Skin of body (tissue), 1 donor: ENCODE measurements at regions not wholly inside any gene's neighbourhood (a gene's known extent, or its start where the extent isn't known, plus 50 kb on each side); places are given as distances from the start of the nearest gene placed in this dataset.

Source experiments
- DNase-seq: peaks from one replicate; lab custom pipeline; 2025; lab: John Stamatoyannopoulos, UW

GRCh38 chr11:81444297-81444696 is 1289.4 kb downstream of the FAM181B start:
- no peak for DNase-seq

- no peak for DNase-seq
Observed at GRCh38 chr11:81432333-81432732, 1301.3 kb downstream of the FAM181B start.

- DNase-seq = no peak
Observed at GRCh38 chr11:81424822-81425221, 1308.8 kb downstream of the FAM181B start.

- no peak for DNase-seq
Observed at GRCh38 chr11:81422402-81422801, 1311.3 kb downstream of the FAM181B start.

- no peak for DNase-seq
Observed at GRCh38 chr11:81421251-81421860, 1312.3 kb downstream of the FAM181B start.

GRCh38 chr11:81420668-81421250 is 1312.9 kb downstream of the FAM181B start:
- no peak for DNase-seq

GRCh38 chr11:81397316-81397715 is 1336.3 kb downstream of the FAM181B start:
- DNase-seq = no peak

DNA sequence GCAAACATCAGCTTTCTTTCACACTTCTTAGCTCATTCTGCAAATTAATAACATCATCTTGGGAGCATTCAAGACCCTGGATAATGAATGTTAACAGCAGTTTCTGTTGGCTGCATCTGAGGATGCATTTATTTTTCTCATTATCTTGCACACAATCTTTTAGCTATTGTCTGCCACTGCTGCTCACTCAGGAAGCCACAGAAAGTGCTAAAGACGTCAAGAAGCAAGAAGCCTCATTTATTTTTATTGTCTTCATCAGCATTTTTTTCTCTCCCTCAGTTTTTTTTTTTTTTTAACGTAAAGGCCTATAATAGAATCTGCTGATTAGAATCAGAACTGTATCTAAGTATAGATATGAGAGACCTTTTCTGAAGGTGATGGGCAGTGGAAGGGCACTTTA is 1339.4 kb downstream of the FAM181B start:
- DNase-seq = no peak

GRCh38 chr11:81388326-81388725 is 1345.3 kb downstream of the FAM181B start:
- DNase-seq = no peak

DNA sequence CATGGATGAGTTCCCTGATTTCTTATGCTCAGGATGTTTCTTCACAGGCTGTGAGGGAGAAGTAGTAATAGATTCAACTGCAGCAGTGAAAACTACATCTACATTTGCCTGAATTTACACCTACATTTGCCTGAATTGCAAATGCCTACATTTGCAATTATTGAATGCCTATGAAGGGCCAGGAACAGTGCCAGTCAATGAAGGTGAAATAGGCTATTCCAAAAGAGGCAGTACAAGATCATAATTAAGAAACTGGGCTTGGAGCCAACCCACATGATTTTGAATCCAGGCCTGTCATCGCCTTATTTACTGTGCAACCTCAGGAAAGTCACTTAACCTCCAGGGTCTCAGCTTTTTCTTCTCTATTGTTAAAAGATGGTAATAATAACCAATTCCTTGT is 1353.3 kb downstream of the FAM181B start:
- no peak for DNase-seq

DNA sequence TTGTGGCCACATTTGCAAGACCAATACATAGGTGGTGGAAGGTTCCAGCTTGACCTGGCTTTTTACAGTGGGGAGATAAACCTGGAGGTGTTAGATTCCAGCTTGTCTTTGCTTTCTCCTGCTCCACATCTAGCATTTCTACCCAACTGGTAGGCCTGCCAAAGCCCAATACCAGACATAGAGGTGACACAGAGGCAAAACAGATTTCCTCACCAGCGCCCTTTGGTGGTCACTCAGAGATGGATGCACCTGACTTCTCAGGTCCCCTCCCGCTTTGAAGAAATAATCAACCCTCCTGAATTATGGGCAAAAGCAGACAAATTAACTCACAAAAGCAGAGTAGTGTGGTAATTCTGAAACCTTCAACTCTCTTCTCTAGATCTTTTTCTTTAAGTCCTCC is 1356.2 kb downstream of the FAM181B start:
- no peak for DNase-seq

- DNase-seq = no peak
Observed at GRCh38 chr11:81373986-81374385, 1359.7 kb downstream of the FAM181B start.

DNA sequence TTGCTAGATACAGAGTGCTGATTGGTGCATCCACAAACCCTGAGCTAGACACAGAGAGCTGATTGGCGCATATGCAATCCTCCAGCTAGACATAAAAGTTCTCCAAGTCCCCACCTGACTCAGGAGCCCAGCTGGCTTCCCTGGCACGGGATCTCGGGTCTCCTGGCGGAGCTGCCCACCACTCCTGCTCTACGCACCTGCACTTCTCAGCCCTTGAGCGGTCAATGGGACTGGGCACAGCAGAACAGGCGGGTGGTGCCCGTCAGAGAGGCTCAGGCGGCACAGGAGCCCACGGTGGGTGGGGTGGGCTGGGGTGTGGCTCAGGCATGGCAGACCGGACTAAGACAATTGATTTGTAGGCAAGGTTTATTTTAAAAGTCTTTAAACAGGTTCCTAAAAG is 1365.5 kb downstream of the FAM181B start:
- DNase-seq = no peak

- no peak for DNase-seq
Observed at GRCh38 chr11:81365496-81365895, 1368.2 kb downstream of the FAM181B start.

DNA sequence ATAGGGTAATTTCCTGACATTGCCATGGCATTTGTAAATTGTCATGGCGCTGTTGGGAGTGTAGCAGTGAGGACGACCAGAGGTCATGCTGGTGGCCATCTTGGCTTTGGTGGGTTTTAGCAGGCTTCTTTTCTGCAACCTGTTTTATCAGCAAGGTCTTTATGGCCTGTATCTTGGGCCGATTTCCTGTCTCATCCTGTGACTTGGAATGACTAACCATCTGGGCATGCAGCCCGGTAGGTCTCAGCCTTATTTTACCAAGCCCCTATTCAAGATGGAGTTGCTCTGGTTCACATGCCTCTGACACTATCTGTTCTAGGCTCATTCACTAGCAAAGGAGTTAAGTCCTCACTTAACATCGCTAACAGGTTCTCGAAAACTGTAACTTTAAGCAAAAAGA is 1374.2 kb downstream of the FAM181B start:
- no peak for DNase-seq

DNA sequence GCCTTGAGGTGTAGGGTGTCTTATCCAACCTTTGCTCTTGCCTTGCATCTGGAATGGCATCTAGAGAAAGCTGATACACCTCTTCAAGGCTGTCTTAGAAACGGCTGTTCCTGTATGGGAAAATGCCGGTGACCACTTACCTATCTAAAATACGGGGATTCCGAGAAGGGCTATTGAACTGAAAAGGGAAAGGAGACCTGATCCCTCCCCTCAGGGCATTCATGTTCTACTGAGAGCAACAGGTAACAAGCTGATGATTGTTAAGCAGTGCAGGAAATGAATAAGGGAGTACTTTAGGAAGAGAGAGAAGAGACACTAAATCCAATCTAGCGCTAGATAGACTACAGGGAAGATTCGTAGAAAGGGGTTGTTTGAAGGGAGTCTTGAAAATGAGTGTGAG is 1388.1 kb downstream of the FAM181B start:
- DNase-seq = no peak

DNA sequence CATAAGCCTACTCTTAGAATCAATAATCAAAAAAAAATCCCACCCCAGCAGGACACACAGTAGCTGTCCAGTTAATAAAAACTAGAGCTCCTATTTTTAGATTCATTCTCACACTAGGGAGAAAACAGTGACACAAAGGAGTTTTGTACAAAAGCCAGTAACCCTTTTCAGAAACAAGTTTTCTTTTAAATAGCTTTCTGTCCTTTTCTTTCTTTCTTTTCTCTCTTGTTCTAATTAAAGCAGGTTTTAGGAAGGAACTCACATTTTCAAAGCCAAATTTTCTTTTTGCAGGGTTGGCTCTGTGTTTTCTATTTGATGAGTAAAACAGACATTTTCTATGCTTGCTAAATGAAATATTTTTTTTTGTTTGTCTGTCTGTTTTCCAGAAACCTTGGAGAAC is 1390.7 kb downstream of the FAM181B start:
- DNase-seq = no peak

DNA sequence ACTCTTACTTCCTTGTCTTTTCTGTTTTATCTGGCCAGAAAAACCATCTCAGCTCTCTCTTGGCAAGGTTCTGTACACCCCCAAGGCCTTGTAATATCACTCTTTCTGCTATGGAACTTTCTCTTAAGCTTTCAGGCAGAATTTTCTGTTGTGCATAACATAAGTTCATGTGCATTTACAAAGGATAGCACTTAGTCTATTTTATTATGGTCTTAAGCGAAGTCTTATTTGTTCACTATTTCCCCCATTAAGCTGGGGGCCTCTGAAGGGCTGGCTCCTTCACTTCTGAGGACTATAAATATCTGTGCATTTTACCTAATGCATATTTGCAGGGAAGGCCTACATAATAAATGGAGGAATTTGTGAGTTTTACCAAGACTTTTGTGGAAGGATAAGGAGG is 1393.4 kb downstream of the FAM181B start:
- no peak for DNase-seq

DNA sequence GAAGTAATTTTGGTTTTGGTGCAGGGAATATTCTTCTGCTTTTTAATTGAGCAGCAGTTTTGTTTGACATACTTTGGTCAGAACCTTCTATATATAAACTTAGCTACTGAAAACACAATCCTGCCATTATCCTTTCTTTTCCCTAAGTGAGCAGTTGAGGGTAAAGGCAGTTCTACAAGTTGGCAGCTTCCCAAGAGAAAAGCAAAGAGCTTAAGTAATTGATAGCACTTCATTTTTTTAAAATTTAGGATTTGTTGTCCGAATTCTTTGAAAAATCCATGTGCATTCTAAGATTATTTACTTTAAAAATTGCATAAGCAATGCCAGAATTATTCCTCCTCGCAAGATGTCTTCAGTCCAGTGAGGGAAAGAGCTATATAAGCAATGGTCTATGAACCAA is 1394.1 kb downstream of the FAM181B start:
- DNase-seq = no peak

DNA sequence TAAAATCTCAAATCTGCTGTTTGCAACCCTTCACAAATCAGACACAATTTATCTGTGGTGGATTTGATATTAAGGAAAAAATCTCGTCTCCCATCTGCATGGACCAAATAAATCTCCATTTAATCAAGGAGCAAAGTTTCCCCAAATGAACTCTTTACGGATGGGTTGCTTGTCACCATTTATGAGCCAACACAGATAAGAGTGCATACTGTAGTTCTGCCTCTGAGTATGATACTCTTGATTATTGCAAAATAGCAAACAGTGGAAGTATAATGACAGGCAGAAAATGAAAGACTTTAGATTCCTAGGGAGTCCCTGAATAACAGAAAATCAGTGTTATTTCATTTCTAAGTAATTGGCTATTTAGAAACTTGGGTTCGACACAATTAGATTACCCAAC is 1395.9 kb downstream of the FAM181B start:
- no peak for DNase-seq

GRCh38 chr11:81332276-81332675 is 1401.4 kb downstream of the FAM181B start:
- no peak for DNase-seq

DNA sequence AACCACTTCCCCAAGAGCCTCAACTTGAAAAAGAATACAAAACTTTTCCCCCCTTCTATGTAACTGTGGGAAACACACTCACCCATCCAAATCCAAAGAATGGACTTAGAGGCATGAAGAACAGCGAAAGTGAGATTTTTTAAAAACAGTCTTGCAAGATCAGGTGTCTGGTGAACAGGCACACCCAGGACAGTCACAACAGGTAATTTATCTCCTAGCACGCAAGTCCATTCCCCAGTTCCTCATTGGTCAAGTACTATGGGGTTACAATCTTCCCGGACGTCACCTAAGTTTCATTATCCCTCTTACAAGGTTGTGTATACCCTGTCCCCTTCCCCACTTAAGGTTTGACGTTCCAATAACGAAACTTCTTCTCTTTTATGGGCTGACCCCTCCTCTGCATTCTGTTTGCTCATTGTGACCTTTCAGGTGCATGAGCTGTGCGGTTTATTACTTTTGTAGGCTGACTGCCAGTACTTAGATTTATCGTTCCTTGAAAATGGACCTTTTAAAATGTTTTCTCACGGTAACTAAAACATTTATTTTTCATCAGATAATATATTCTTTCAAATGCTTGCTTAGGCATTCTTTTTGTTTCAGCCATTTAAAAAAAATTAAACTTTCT is 1401.9 kb downstream of the FAM181B start:
- no peak for DNase-seq

DNA sequence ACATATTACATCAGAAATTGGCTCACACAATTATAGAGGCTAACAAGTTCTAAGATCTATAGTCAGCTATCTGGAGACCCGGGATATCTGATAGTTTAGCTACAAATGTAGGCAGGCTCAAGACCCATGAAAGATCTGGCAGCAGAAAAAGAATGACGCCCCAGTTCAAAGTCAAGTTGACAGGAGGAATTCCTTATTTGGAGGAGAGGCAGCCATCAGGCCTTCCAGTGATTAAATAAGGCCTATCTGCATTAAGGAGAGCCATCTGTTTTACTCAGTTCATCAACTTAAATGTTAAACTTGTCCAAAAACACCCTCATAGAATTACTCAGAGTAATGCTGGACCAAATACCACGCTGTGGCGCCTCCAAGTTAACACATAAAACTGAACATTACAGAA is 1402.6 kb downstream of the FAM181B start:
- DNase-seq = no peak
